NCI-H226 (cell line): ENCODE measurements at regions not wholly inside any gene's neighbourhood (a gene's known extent, or its start where the extent isn't known, plus 50 kb on each side); places are given as distances from the start of the nearest gene placed in this dataset.
"Not testable (repeated sequence)": the region's sequence is repeated elsewhere in the genome, so short reads cannot be mapped to it uniquely, and the experiment has no call there.

Experiments used
- DNase-seq: peaks from one replicate; pipeline ENCODE4 v3.0.0-alpha.2; 2015

GRCh38 chr10:62594093-62594520, 210.4 kb upstream of the ADO start:
- peak; percentile 36 for DNase-seq

DNA sequence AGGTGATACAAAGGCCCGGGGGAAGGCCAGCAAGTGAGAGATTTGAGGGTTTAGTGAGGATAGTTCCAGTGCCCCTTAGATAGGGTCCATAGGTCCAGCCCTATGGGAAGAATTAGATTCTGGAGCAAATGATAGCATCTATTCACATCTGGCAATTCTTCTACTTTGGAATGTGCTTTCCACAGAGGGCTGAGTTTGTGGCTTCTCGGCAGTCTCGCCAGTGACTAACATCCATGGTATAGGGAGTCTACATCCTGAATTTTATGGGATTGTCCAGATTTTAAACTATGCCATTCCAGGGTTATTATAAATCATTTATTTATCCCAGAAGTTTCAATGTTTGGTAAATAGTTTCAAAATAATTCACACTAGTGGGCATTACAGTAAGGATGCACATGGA, 207.3 kb upstream of the ADO start:
- no peak for DNase-seq

GRCh38 chr10:62599161-62599560, 205.4 kb upstream of the ADO start:
- DNase-seq, result no peak

GRCh38 chr10:62606551-62606950, 198.0 kb upstream of the ADO start:
- not testable (repeated sequence) for DNase-seq

- not testable (repeated sequence) for DNase-seq
Observed at GRCh38 chr10:62608189-62608875, 196.2 kb upstream of the ADO start.

DNA sequence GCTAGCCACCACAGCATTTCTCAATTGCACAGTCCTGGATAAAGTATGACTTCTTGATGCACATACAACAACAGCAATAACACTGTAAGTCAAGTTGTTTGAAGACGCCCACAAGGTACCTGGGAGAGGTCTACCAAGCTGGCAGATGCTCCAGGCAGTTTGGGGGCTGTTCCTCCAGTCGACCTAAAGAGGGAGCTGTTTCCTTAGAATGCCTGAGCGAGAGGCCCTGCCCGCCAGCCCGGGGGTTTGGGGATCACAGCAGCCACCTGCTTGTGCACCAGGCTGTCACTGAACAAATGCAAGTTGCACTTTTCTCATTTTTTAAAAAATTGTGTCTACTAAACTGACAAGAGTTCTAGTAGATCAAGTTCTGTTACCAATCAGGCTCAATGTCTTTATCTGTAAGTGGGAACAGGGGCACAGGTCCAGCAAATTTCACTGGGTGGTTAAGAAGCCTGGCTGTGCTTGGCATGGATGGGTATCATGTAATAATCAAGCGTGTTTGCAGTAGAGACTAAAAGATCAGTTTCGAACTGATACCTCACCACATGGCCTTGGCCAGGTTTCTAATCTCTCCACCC, 193.8 kb upstream of the ADO start:
- DNase-seq, result peak; percentile 22

DNA sequence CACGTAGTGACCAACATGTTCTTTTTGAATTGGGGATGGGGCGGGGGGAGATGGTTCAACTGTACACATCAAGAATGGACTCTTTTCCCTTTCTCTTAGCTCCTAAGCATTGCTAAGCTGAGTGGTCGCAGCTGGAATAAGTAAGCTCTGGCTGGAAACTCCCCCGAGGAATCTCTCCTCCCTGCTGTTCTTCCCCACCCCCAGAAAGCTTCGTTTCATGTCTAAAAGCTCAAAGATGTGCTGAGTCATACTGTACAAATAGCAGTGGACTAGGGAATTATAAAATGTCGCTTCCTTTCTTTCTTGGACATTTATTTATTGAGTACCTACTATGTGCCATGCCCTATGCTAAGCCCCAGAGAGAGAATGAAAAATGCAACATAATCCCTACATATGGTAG, 191.1 kb upstream of the ADO start:
- DNase-seq, result no peak

DNA sequence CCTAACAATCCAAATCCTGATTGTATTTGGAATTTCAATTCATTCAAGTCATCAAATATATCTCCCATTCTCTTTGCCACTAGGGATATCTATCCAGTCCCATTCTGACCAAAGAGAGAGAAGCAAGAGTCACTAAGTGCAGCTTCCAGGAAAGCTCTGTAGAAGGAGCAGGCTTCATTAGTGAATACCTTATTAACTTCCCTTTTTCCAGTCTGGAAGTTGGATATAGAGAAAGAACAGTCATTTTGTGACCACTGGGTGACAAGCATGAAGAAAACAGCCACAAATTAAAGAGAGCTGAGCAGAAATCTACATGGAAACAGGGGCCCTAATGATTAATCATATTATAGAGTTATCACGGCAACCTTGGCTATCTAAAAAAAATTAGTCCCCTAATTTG, 190.7 kb upstream of the ADO start:
- DNase-seq, result no peak

DNA sequence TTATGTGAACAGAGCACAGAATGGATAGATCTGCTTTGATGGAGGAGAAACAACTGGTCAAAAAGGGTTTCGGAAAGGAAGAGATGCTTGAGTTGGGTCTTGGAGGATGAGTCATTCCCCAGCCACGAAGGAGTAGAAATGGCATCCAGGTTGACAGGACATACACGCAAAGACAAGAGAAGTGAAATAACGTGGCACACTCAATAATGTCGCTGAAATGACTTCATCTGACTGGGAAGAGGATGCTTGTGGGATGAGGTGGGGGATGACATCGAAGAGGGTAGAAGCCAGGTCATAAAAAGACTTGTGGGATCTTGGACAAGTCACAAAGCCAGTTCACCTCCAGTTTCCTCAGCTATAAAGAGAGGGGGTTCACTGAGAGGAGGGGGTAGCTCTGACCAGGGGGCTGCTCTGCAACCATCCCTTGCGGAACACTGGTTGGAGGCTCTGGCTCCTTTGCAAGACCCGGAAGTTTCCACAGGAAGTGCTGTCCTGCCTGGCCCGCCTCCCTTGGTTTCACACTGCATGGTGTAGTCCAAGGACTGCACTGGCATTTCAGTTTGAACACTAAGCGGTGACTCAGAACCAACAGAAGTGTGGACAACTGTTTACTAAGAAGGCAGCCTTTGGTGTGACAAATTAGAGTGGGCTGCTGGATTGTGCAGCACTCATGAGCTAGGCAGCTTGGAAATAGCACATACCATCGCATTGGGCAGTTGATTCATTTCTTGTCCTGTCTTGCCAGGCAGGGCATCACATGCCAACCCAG, 189.9 kb upstream of the ADO start:
- no peak for DNase-seq

DNA sequence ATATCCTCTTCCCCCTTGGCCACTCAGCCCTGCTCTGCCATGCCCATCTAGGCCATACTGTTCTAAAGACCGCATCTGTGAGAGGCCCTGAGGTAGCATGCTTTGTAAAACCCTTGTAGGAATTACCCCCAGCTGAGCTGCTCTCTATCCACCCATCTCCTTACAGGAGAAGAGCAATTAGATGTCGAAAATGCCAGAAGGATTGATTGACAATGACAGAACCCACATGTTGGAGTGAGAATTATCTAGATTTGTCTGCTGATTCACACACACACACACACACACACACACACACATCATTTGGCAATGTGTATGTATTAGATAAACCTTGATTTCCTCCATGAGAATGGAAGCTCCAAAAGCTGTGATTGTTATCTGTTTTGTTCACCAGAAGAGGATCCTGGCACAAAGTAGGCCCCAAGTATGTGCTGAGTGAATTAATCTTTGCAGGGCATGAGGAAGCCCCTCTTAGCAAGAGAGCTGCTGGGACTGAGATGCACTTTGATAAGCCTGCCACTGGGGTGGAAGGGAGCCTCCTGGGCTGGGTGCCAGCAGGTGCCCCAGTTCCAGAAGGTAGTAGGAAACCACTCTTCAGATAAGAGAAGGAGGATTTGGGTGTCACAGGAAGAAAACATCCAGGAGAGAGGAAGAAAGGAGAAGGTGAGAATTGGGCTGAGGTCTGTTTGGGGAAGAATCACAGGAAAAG, 187.5 kb upstream of the ADO start:
- DNase-seq, result no peak

DNA sequence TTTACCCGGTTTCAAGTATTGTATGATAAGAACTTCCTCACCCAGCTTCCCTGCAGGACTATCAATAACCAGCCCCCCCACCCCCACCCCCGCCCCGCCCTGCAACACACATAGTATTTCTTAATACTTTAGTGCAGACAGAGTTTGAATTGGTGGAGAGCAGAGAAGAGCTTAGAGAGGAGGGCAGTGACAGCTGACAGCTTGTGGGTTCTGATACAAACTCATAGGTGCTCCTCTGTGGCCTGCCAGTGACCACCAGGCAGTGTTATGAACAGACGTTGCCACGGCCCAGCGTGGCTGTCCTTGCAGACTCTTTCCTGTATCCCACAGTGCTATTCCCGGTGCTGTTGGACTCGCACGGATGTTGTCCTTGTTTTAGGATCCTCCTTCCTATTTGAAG, 186.9 kb upstream of the ADO start:
- DNase-seq, result no peak

GRCh38 chr10:62618054-62618453, 186.5 kb upstream of the ADO start:
- DNase-seq, result no peak

DNA sequence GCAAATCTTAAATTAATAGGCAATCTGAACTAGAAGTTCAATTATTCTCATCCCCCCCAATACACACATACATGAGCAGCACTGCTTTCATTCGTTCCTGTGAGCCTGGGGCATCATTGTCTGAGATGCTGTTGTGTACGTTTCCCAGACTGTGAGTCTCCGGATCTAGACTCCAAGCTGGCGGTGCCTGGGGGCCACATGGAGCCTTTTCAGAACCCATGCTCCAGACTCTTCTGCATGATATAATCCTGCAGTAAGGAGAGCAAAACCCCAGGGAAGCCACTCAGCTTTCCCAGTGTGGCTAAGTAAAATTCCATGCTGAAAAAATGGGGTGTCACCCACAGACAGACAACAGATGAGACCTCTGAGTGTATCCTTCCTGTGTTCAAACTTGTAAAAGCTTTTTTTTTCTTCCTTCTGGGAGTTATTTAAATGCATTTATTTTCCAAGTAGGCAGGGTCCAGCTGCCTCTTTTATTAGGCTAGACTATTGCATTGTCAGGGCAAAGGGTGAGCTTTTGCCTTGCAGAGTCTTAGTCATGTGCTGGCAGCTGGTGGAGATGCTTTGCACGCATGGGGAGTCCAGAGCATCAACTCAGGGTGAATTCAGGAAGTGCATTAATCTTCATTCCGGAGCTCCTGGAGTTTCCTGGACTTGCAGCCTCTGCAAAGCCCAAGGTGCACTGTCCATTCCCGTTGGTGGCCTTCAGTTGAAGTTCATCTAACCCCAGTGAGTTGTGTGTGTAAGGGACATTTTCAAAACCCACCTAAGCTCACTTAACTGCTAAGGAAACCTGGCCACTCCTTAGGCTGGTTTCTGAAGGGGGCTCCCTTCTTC, 185.7 kb upstream of the ADO start:
- peak; percentile 66 for DNase-seq

DNA sequence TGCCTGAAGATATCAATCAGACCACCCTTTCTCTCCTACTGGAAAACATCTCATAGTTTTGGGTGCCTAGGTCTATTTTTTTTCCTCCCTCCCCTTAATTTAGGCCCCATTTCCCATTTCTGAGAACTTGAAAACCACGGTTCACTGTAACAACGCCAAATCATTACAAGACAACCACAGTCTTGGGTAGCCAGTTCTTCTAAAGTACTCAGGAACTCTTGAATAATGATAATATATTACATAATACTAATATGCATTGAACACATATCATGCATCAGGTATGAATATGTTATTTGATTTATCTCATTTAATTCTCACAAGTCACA, 185.1 kb upstream of the ADO start:
- DNase-seq, result peak; percentile 21

- no peak for DNase-seq
Observed at GRCh38 chr10:62620491-62620890, 184.0 kb upstream of the ADO start.

DNA sequence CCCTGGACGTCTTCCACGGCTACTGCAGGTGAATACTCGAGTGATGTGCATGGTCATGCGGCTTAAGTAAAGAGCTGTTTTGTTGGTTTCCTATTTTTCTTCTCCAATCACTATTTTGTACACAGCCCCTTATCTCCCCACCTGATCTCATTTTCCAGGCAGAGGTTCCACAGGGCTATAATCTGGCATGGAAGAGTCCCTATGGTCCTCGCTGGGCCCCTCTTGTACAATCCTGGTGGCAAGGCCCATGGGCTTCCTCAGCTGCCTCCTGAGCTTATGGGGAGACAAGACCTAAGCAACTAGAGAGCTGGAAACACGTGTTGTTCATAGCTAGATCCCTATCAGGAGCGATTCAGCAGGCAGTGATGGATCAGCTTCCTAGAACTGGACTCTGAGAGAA, 181.3 kb upstream of the ADO start:
- no peak for DNase-seq

DNA sequence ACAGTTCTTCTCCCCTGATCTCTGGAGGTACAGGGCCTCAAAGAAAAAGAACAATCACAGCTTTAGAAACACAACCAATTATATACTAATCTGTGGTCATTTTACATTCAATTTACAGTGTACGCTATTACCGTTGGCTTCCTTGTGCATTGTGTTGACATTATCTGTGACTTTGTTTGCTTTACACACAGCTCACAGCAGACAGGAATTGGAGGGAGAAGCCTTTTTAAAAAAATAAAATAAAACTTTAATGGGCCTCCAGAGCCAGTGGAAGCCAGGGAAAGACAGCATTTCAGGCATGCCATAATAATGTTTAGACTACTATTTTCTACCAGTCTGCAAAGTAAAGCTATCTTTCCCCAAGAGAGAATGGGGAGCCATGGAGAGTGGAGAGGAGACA, 179.0 kb upstream of the ADO start:
- no peak for DNase-seq

GRCh38 chr10:62626079-62626478, 178.4 kb upstream of the ADO start:
- no peak for DNase-seq

DNA sequence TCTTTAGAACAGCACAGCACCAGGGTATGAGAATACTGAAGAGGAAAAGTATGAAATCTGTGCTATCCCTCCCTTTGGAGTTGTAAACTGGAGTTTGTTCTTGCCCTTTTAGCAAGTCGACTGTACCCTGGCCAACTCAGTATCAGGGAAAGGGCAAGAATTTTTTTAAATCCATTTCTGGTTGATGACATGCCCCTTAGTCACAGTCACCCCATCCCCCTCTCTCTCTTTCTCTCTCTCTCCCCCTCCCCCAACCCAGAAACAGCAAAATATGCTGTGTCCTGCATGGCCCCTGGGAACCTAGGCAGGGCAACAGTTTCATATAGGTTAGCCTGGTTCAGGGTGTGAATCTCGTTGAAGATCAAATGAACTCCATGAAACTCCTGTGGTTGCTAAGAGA, 177.7 kb upstream of the ADO start:
- DNase-seq, result no peak

DNA sequence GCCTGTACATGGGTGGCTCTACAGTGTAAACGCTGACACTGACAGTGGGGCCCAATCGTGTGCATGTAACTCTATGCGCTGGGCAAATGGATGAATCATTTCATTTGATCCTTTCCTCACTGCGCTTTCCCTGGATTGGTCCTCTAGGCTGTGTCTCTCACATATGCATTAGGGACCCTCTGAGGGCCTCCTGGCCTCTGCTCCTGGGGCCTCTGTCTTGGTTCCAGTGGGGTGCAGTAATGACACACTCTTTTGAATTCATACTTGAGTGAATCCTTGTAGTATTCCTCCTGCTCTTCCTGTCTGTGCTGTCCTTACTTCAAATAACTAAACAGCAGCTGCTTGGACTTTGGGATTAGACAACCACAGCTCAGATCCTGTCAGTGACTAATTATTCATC, 176.5 kb upstream of the ADO start:
- DNase-seq, result no peak

GRCh38 chr10:62631241-62631640, 173.3 kb upstream of the ADO start:
- no peak for DNase-seq

- no peak for DNase-seq
Observed at GRCh38 chr10:62632071-62632809, 172.3 kb upstream of the ADO start.
